HG03066 (cell line): ENCODE measurements at regions not wholly inside any gene's neighbourhood (a gene's known extent, or its start where the extent isn't known, plus 50 kb on each side); places are given as distances from the start of the nearest gene placed in this dataset.
A peak's percentile ranks its signal among the peaks of the same experiment; 100 is the strongest.

Experiments
- ATAC-seq: cut with Tn5 transposase; IDR thresholded peaks from one replicate; pipeline ENCODE4 v1.9.1; 2021; ENCODE audit warnings: low read depth; ENCODE audit not compliant: unreplicated experiment

- no peak for ATAC-seq
These were observed 89.1 kb upstream of the E2F3 start for GRCh38 chr6:20312606-20313005.

- ATAC-seq = no peak
These were observed 88.6 kb upstream of the E2F3 start for GRCh38 chr6:20313051-20313450.

GRCh38 chr6:20313960-20314530, 87.6 kb upstream of the E2F3 start:
- no peak for ATAC-seq

- no peak for ATAC-seq
These were observed 86.5 kb upstream of the E2F3 start for GRCh38 chr6:20314866-20315845.

- no peak for ATAC-seq
These were observed 84.2 kb upstream of the E2F3 start for GRCh38 chr6:20317430-20317829.

GRCh38 chr6:20318851-20319387, 82.8 kb upstream of the E2F3 start:
- no peak for ATAC-seq

GRCh38 chr6:20319520-20320357, 81.9 kb upstream of the E2F3 start:
- ATAC-seq = peak; percentile 99

GRCh38 chr6:20325641-20326421, 75.8 kb upstream of the E2F3 start:
- no peak for ATAC-seq

- ATAC-seq = no peak
These were observed 75.3 kb upstream of the E2F3 start for GRCh38 chr6:20326422-20326728.

- ATAC-seq = no peak
These were observed 74.5 kb upstream of the E2F3 start for GRCh38 chr6:20327141-20327540.

GRCh38 chr6:20328266-20328923, 73.3 kb upstream of the E2F3 start:
- no peak for ATAC-seq

GRCh38 chr6:20328924-20329300, 72.8 kb upstream of the E2F3 start:
- no peak for ATAC-seq

- ATAC-seq = no peak
These were observed 70.6 kb upstream of the E2F3 start for GRCh38 chr6:20331042-20331441.

GRCh38 chr6:20331625-20332024, 70.1 kb upstream of the E2F3 start:
- ATAC-seq = no peak

GRCh38 chr6:20332441-20333006, 69.2 kb upstream of the E2F3 start:
- ATAC-seq = no peak

- no peak for ATAC-seq
These were observed 67.9 kb upstream of the E2F3 start for GRCh38 chr6:20333721-20334269.

GRCh38 chr6:20334334-20334733, 67.3 kb upstream of the E2F3 start:
- ATAC-seq = no peak

GRCh38 chr6:20334962-20335361, 66.7 kb upstream of the E2F3 start:
- ATAC-seq = no peak

GRCh38 chr6:20335872-20336271, 65.8 kb upstream of the E2F3 start:
- no peak for ATAC-seq
